B cell (primary cell): ENCODE measurements at regions not wholly inside any gene's neighbourhood (a gene's known extent, or its start where the extent isn't known, plus 50 kb on each side); places are given as distances from the start of the nearest gene placed in this dataset.

Source experiments
- EZH2 ChIP-seq: IDR thresholded peaks from 2 replicates; pipeline ENCODE4 v1.6.1; 2012; ENCODE audit warnings: borderline replicate concordance, low read depth, mild to moderate bottlenecking, moderate library complexity, low read length; ENCODE audit not compliant: insufficient read depth, poor library complexity, severe bottlenecking
- TF ChIP-seq, protein P1 (sequence below): fragments of 200-600 bp; IDR thresholded peaks from one replicate; pipeline ENCODE4 v1.8.0; 2022; ENCODE audit warnings: antibody characterized with exemption, mild to moderate bottlenecking

GRCh38 chr21:20537130-20537529 is 461.1 kb upstream of the NCAM2 start:
- TF ChIP-seq, protein P1, sequence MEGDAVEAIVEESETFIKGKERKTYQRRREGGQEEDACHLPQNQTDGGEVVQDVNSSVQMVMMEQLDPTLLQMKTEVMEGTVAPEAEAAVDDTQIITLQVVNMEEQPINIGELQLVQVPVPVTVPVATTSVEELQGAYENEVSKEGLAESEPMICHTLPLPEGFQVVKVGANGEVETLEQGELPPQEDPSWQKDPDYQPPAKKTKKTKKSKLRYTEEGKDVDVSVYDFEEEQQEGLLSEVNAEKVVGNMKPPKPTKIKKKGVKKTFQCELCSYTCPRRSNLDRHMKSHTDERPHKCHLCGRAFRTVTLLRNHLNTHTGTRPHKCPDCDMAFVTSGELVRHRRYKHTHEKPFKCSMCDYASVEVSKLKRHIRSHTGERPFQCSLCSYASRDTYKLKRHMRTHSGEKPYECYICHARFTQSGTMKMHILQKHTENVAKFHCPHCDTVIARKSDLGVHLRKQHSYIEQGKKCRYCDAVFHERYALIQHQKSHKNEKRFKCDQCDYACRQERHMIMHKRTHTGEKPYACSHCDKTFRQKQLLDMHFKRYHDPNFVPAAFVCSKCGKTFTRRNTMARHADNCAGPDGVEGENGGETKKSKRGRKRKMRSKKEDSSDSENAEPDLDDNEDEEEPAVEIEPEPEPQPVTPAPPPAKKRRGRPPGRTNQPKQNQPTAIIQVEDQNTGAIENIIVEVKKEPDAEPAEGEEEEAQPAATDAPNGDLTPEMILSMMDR, result no peak
- no peak for TF ChIP-seq EZH2
